ENCODE measurements at regions not wholly inside any gene's neighbourhood (a gene's known extent, or its start where the extent isn't known, plus 50 kb on each side); places are given as distances from the start of the nearest gene placed in this dataset.

DNA sequence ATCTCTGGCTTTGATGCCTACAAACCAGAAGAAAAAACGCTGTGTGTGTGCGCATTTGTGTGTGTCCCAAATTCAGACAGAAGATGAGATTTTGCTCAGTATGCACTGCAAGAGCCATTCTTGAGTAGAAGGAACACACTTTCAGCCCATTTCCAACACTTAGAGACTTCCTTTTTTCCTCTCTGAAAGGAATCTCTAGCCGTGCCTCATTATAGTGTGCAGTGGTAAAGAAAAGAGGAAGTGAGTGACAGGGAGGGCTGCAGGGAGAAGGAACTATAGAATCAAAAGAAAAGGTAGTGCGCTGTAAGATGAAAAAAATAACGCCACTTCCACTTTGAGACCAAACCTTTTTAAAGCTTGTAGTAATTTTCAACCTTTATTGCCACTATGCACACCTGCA, 1400.9 kb upstream of the FLRT2 start:
- Mint-ChIP-seq H3K4me3 (no peak overlapping the region), H3K36me3 (ENCODE audit: low read depth) (no peaks in the 10 kb centered on the region), H3K27me3 (no peaks in the 10 kb centered on the region), H3K4me1 (no peaks in the 10 kb centered on the region), H3K27ac (no peak overlapping the region), H3K9me3 (no peaks in the 10 kb centered on the region)
- intact Hi-C loops (cut with micrococcal nuclease), result no loop called here
- no peak for DNase-seq

DNA sequence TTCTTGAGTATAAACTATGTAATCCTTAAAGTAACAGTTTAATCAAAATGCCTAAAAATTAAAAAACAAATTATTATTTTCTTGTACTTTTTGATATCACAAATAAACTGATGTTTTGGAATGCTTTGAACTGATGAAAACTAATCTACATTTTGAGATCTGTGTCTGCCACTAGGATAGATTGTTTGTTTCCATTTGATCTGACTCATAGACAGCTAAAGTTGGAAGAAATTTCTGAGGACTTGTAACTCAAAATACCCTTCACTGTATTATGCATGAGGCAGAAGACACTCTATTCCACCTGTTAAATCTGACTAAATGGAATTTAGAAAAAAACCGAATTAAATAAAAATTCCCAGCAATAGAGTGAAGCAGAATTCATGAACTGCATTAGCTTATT, 1400.0 kb upstream of the FLRT2 start:
- Mint-ChIP-seq H3K27ac (no peak overlapping the region), H3K4me1 (no peaks in the 10 kb centered on the region)
- intact Hi-C loops (cut with micrococcal nuclease), result no loop called here

DNA sequence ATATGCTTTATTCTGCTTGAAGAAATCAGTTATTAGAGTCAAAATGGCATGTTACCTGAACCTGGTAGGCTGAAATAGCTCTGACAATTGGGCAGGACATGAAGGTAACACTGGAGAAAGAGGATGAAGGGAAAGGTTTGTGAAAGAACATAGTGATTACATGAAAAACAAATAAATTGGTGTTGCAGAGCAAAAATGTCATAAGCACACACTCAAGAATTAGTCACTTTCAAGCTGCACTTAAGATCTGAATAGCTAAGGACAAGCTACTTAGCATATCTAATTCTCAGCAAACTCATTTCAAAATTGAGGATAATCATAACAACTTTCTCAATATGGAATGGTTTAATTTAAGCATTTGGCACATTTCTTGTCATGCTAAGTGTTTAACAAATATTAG, 1398.0 kb upstream of the FLRT2 start:
- intact Hi-C loops (cut with micrococcal nuclease), result no loop called here
- no peaks in the 10 kb centered on the region for H3K4me1 Mint-ChIP-seq
- no peak overlapping the region for H3K4me3 Mint-ChIP-seq
- H3K27ac Mint-ChIP-seq, result no peak overlapping the region
- no peaks in the 10 kb centered on the region for H3K36me3 Mint-ChIP-seq (ENCODE audit: low read depth)
- DNase-seq, result no peak
- no peaks in the 10 kb centered on the region for H3K9me3 Mint-ChIP-seq
- no peaks in the 10 kb centered on the region for H3K27me3 Mint-ChIP-seq

More for the DNA sequence above, 1400.0 kb upstream of the FLRT2 start:
- H3K27me3 Mint-ChIP-seq, result no peaks in the 10 kb centered on the region
- no peaks in the 10 kb centered on the region for H3K9me3 Mint-ChIP-seq
- no peak for DNase-seq
- H3K4me3 Mint-ChIP-seq, result no peak overlapping the region
- H3K36me3 Mint-ChIP-seq (ENCODE audit: low read depth), result no peaks in the 10 kb centered on the region

DNA sequence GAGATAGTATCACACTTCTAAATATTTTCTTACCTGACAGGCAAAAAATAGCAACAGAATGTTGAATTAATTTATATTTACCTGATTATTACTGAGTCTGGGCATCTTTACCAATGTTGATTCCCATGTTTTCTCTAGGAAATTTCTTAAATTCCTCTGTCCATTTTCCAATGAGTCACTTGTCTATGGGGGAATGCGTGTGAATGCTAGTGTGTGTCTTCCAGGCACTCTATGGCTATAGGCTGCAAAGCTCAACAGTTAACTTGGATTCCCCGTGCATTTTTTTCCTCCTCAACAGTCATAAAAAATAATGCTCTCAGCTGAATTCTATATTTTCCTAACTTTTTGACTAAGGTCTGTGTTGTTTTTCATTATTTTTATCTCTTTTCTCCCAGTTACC, 1385.8 kb upstream of the FLRT2 start:
- no peak overlapping the region for H3K4me3 Mint-ChIP-seq
- intact Hi-C loops (cut with micrococcal nuclease), result no loop called here
- H3K36me3 Mint-ChIP-seq (ENCODE audit: low read depth), result no peaks in the 10 kb centered on the region
- H3K4me1 Mint-ChIP-seq, result no peaks in the 10 kb centered on the region
- peaks cover 6% of the 10 kb centered on the region for H3K9me3 Mint-ChIP-seq
- H3K27ac Mint-ChIP-seq, result no peak overlapping the region
- no peak for DNase-seq
- H3K27me3 Mint-ChIP-seq, result no peaks in the 10 kb centered on the region

DNA sequence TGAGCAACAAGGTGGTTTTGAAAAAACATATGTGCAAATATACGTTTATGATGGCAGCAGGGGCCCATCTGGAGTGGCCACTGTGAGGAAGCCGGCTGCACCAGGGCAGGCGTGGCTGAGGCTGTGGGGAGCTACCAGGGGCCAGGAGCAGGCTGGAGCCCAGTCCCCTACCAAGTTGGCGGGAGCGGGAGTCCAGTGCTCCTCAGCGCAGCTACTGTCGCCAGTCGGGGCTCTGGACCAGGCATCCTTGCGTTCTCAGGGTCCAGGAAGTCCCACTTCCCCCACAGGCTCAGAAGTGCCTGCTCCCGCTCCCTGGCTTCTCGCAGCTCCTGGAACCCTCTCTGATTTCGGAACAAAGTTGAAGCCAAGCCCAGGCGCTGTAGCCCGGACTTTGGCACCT, 1377.5 kb upstream of the FLRT2 start:
- no peak overlapping the region for H3K27ac Mint-ChIP-seq
- no peaks in the 10 kb centered on the region for H3K36me3 Mint-ChIP-seq (ENCODE audit: low read depth)
- intact Hi-C loops (cut with micrococcal nuclease), result no loop called here
- H3K4me1 Mint-ChIP-seq, result no peaks in the 10 kb centered on the region
- no peak overlapping the region for H3K4me3 Mint-ChIP-seq
- DNase-seq, result no peak
- no peaks in the 10 kb centered on the region for H3K27me3 Mint-ChIP-seq
- H3K9me3 Mint-ChIP-seq, result peaks cover 8% of the 10 kb centered on the region

DNA sequence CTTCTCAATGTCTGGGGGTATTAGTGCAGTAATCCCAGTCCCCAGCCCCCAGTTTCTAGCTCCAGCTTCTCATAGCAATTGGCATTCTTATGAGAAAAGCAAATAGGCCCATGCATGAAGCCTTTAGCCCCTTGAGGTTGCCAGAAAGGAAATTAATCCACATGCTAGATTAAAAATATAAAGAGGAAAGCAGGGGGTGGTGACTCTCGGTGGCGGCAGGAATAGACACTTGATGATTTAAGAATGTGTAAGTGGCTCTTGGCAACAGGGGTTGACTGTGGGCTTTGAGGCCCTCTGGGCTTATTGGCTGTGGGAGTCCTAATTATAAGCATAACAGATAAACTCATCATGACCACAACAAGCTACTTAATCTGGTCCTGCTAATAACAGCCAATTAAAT, 1367.3 kb upstream of the FLRT2 start:
- Mint-ChIP-seq H3K27ac (no peak overlapping the region), H3K4me1 (no peaks in the 10 kb centered on the region), H3K4me3 (no peak overlapping the region), H3K27me3 (no peaks in the 10 kb centered on the region), H3K36me3 (ENCODE audit: low read depth) (no peaks in the 10 kb centered on the region), H3K9me3 (no peaks in the 10 kb centered on the region)
- intact Hi-C loops (cut with micrococcal nuclease), result no loop called here
- no peak for DNase-seq

DNA sequence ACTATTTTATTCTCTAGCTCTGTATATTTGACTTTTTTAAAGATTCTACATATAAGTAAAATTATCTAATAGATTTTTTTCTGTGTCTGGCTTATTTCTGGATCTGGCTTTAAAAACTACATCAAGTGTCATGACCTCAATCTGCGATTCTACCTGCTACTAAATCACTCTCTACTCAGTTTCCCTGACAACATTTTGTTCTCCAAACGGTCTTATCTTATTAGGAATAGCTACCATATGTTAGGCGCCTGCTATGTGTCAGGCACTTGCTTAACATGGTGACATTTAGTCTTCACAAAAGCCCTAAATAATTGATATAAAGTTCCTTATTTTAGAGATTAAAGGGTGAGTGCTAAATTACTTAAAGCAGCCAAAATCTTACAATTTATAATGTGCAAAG, 1362.9 kb upstream of the FLRT2 start:
- Mint-ChIP-seq H3K4me1 (no peaks in the 10 kb centered on the region), H3K9me3 (no peaks in the 10 kb centered on the region), H3K27ac (no peak overlapping the region), H3K27me3 (no peaks in the 10 kb centered on the region), H3K4me3 (no peak overlapping the region), H3K36me3 (ENCODE audit: low read depth) (no peaks in the 10 kb centered on the region)
- intact Hi-C loops (cut with micrococcal nuclease), result no loop called here
- DNase-seq, result no peak

DNA sequence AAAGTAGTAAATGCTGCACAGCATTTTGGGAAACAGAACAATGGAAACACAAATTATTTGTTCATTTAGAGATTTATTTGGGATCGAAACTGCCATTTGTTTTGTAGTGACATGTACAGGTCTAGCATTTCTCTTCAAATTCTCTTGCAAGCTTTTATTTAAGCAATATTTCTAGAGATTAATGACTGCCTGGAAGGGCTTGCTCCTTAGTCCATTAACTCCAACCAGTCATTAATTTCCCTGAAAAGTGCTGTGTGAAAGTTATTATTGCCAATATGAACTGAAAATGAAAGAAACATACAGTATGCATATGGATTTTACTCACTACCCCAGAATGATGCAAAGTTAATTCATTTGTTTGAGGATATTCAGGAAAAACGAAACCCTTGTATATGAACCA, 1349.6 kb upstream of the FLRT2 start:
- intact Hi-C loops (cut with micrococcal nuclease), result no loop called here
- Mint-ChIP-seq H3K4me1 (no peaks in the 10 kb centered on the region), H3K36me3 (ENCODE audit: low read depth) (no peaks in the 10 kb centered on the region), H3K4me3 (no peak overlapping the region), H3K9me3 (no peaks in the 10 kb centered on the region), H3K27me3 (no peaks in the 10 kb centered on the region), H3K27ac (no peak overlapping the region)
- no peak for DNase-seq

DNA sequence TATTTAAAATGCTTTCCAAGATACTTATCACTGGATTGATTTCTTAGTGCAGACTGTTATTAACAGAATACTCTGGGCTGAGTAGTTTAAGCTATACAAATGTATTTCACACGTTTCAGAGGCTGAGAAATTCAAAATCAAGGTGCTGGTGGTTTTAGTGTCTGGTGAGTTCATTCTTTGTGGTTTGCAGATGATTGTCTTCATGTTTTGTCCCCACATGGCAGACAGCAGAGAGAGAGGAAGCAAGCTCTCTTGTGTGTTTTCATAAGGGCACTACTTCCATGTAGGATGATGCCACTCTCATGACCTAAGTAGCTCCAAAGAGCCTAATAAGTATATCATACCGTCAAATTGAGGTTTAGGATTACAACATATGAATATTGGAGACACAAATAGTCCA, 1348.9 kb upstream of the FLRT2 start:
- no peaks in the 10 kb centered on the region for H3K9me3 Mint-ChIP-seq
- H3K27me3 Mint-ChIP-seq, result no peaks in the 10 kb centered on the region
- no peaks in the 10 kb centered on the region for H3K36me3 Mint-ChIP-seq (ENCODE audit: low read depth)
- no peaks in the 10 kb centered on the region for H3K4me1 Mint-ChIP-seq
- H3K4me3 Mint-ChIP-seq, result no peak overlapping the region
- H3K27ac Mint-ChIP-seq, result no peak overlapping the region
- intact Hi-C loops (cut with micrococcal nuclease), result no loop called here
- DNase-seq, result no peak

DNA sequence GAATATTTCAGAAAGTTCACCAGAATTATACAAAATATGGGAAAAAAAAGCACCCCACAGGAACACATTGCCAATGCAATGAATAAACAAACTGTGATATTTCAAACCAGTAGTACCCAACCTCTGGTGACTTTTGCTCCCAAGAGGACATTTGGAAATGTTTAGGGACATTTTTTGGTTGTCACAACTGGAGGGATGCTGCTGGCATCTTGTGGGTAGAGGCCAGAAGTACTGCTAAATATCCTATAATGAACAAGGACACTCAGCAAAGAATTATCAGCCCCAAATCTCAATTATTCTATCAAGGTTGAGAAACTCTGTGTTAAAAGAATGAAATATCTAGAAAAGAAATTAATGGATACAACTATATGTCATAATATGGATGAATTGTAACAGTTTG, 1334.4 kb upstream of the FLRT2 start:
- DNase-seq, result no peak
- no peaks in the 10 kb centered on the region for H3K36me3 Mint-ChIP-seq (ENCODE audit: low read depth)
- H3K4me3 Mint-ChIP-seq, result no peak overlapping the region
- H3K9me3 Mint-ChIP-seq, result peaks cover 6% of the 10 kb centered on the region
- H3K4me1 Mint-ChIP-seq, result no peaks in the 10 kb centered on the region
- intact Hi-C loops (cut with micrococcal nuclease), result no loop called here
- no peaks in the 10 kb centered on the region for H3K27me3 Mint-ChIP-seq
- H3K27ac Mint-ChIP-seq, result no peak overlapping the region

DNA sequence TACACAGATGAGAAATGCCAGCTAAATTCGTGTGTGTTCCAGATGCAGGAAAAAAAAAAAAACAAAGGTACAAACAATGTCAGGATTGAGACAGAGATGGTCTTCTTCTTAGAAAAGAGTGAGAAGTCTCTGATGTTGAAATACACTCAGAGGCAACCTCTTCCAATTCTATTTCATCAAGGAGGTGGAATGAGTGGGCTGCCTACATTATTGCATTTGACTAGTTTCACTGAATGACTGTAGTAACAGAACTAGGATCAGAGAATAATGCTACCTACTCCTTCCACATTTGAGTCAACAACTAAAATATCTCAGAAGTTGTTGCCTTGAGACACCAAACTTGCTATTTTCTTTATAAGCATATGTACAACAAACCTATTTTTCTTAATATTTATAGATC, 1332.2 kb upstream of the FLRT2 start:
- DNase-seq, result no peak
- Mint-ChIP-seq H3K4me3 (no peak overlapping the region), H3K36me3 (ENCODE audit: low read depth) (no peaks in the 10 kb centered on the region), H3K9me3 (peaks cover 6% of the 10 kb centered on the region), H3K4me1 (no peaks in the 10 kb centered on the region), H3K27ac (no peak overlapping the region), H3K27me3 (no peaks in the 10 kb centered on the region)
- intact Hi-C loops (cut with micrococcal nuclease), result no loop called here

DNA sequence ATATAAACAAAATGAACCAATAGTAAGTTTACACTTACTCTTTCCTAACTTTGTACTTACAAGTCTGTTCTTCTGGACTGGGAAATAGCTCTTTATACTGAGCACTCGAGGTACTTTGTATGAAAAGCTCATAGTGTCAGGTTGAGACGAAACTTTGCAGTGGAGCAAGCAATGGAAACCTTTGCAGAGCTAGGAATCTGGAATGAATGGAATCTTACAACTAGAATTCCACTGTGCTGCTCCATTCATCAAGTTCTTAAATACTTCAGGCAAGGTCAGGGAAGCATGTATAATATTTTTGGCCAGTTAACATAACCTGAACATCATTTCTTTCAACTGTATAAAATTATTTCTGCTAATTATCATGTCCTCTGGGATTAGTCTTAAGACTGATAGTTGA, 1327.5 kb upstream of the FLRT2 start:
- no peak overlapping the region for H3K27ac Mint-ChIP-seq
- H3K9me3 Mint-ChIP-seq, result peaks cover 7% of the 10 kb centered on the region
- intact Hi-C loops (cut with micrococcal nuclease), result no loop called here
- no peak overlapping the region for H3K4me3 Mint-ChIP-seq
- no peaks in the 10 kb centered on the region for H3K4me1 Mint-ChIP-seq
- no peak for DNase-seq
- no peaks in the 10 kb centered on the region for H3K36me3 Mint-ChIP-seq (ENCODE audit: low read depth)
- no peaks in the 10 kb centered on the region for H3K27me3 Mint-ChIP-seq

DNA sequence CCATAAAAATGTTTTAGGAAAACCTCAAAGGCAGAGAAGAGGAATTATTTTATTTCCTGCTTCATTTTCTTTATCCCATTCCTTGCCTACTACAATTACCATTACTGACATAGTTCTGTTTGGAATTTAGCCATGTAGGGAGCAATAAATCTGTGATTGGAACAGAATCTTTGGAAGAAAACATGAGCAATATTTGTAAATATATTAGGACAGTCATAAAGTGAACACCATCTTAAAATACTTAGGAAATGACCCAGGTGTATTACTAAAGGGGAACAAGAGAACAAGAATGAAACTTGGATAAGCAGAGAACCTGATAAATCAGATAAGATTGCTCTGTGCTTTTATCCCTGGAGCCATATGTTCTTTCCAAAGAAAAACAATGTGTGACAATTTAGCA, 1326.0 kb upstream of the FLRT2 start:
- H3K9me3 Mint-ChIP-seq, result peaks cover 11% of the 10 kb centered on the region

DNA sequence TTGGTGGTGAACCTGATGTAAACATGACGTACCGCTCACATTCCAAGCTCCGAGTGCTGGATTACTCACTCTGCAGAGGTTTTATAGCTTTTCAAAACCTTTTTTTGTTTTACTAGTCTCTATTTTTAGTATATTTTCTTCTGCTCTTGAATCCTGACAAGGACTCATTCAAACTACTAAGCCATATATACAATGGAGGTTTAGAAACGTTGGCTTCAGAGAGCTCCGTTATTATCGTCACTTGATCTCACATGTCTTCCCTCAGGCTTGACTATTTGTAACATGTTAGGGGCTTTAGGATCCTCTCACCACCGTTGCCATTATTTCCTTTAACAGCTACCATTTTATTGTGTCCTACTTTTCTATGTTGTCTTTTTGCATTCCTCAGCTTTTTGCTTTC, 1321.5 kb upstream of the FLRT2 start:
- H3K27me3 Mint-ChIP-seq, result no peaks in the 10 kb centered on the region
- no peaks in the 10 kb centered on the region for H3K36me3 Mint-ChIP-seq (ENCODE audit: low read depth)
- H3K4me3 Mint-ChIP-seq, result no peak overlapping the region
- H3K9me3 Mint-ChIP-seq, result peaks cover 15% of the 10 kb centered on the region
- no peaks in the 10 kb centered on the region for H3K4me1 Mint-ChIP-seq
- intact Hi-C loops (cut with micrococcal nuclease), result no loop called here
- H3K27ac Mint-ChIP-seq, result no peak overlapping the region
- DNase-seq, result no peak

More for the DNA sequence above, 1326.0 kb upstream of the FLRT2 start:
- Mint-ChIP-seq H3K27me3 (no peaks in the 10 kb centered on the region), H3K27ac (no peak overlapping the region), H3K4me3 (no peak overlapping the region), H3K36me3 (ENCODE audit: low read depth) (no peaks in the 10 kb centered on the region), H3K4me1 (no peaks in the 10 kb centered on the region)
- intact Hi-C loops (cut with micrococcal nuclease), result no loop called here
- DNase-seq, result no peak

DNA sequence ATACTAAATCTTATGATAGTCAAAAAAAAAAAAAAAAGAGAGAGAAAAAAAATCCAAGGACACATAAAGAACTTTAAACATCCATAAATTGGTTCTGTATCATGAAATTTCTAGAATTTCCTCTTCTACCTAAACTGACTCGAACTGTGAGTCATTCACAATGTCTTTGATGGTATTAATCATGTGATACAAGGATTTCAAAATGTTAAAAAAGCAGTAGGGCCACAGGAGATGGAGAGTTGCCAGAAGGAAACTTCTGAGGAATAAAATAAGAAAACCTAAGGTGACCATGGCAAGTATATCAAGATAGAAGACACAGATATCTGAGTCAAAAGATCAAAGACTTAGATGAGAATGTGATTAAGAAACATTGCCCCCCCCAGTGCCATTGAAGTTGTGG, 1320.9 kb upstream of the FLRT2 start:
- DNase-seq, result no peak
- Mint-ChIP-seq H3K9me3 (peaks cover 15% of the 10 kb centered on the region), H3K27ac (no peak overlapping the region), H3K4me3 (no peak overlapping the region), H3K27me3 (no peaks in the 10 kb centered on the region), H3K4me1 (no peaks in the 10 kb centered on the region), H3K36me3 (ENCODE audit: low read depth) (no peaks in the 10 kb centered on the region)
- intact Hi-C loops (cut with micrococcal nuclease), result no loop called here

DNA sequence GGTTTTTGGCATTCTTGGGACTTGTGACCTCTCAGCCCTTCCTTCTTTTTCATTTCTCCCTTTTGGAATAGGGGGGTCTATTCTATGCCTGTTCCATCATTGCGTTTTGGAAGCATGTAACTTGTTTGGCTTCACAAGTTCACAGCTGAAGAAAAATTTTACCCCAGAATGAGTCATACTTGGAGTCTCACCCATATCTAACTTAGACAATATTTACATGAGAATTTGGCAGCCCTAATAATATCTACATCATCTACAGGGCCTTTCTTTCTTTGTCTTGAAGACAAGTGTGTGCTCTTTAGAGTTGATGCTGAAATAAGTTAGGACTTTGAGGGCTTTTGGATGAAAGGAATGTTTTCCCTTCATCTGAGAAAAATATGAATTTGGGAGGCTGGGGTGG, 1312.9 kb upstream of the FLRT2 start:
- Mint-ChIP-seq H3K27ac (no peak overlapping the region), H3K9me3 (peaks cover 20% of the 10 kb centered on the region), H3K4me3 (no peak overlapping the region), H3K27me3 (no peaks in the 10 kb centered on the region), H3K4me1 (no peaks in the 10 kb centered on the region), H3K36me3 (ENCODE audit: low read depth) (no peaks in the 10 kb centered on the region)
- no peak for DNase-seq
- intact Hi-C loops (cut with micrococcal nuclease), result no loop called here
